Fibroblast of lung (primary cell): ENCODE measurements at regions not wholly inside any gene's neighbourhood (a gene's known extent, or its start where the extent isn't known, plus 50 kb on each side); places are given as distances from the start of the nearest gene placed in this dataset.

Experiments
- EZH2 ChIP-seq: IDR thresholded peaks from 2 replicates; pipeline ENCODE4 v1.5.1; 2012; ENCODE audit warnings: low read length, control low read depth, mild to moderate bottlenecking; ENCODE audit errors: missing control alignments
- TF ChIP-seq, protein P1 (sequence below), 2 donors: IDR thresholded peaks in 1 of 2; conservative IDR thresholded peaks in 1 of 2; 1 replicate in 1 of 2; 2 replicates in 1 of 2; pipeline ENCODE4 v1.5.1; 2011 to 2012; ENCODE audit warnings: low read length in 2 of 2, control low read depth in 1 of 2, inconsistent platforms in 1 of 2, low read depth in 1 of 2, mild to moderate bottlenecking in 1 of 2

DNA sequence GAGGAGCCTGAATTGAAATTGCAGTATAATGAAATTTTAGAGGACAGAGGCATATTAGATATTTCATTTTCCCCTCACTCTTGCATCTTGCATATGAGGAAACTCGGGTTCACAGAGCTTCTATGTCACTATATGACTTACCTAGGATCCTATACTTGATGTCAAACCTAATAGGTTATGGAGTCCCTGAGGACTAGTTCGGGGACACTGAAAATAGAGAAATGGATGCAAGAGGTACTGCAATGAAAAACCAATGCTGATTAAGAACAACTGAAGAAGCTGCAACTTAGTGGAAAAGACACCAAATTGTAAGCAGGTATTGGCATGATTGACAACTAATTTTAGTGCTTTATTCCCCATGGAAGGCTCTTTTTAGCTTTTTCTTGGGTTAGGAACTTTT, 210.1 kb downstream of the IKZF2 start:
- TF ChIP-seq, protein P1, sequence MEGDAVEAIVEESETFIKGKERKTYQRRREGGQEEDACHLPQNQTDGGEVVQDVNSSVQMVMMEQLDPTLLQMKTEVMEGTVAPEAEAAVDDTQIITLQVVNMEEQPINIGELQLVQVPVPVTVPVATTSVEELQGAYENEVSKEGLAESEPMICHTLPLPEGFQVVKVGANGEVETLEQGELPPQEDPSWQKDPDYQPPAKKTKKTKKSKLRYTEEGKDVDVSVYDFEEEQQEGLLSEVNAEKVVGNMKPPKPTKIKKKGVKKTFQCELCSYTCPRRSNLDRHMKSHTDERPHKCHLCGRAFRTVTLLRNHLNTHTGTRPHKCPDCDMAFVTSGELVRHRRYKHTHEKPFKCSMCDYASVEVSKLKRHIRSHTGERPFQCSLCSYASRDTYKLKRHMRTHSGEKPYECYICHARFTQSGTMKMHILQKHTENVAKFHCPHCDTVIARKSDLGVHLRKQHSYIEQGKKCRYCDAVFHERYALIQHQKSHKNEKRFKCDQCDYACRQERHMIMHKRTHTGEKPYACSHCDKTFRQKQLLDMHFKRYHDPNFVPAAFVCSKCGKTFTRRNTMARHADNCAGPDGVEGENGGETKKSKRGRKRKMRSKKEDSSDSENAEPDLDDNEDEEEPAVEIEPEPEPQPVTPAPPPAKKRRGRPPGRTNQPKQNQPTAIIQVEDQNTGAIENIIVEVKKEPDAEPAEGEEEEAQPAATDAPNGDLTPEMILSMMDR (conservative IDR thresholded peaks at IDR 0.05 in 1 of 2, IDR thresholded peaks at IDR 0.05 in 1 of 2; ENCODE audit: low read depth in 1 of 2, low read length in 2 of 2): no peak
- TF ChIP-seq EZH2: no peak
